SU-DHL-6 (cell line): ENCODE measurements at regions not wholly inside any gene's neighbourhood (a gene's known extent, or its start where the extent isn't known, plus 50 kb on each side); places are given as distances from the start of the nearest gene placed in this dataset.

Source experiments
- EZH2phosphoT487 ChIP-seq: fragments of 200-600 bp; sonication (generic), shearing (Covaris generic); conservative IDR thresholded peaks from 2 replicates; pipeline ENCODE4 v1.6.1; 2018; ENCODE audit warnings: mild to moderate bottlenecking, antibody characterized with exemption, low read length, moderate library complexity, mixed read lengths
- TF ChIP-seq, protein P1 (sequence below): fragments of 200-600 bp; sonication (generic); IDR thresholded peaks from one replicate; pipeline ENCODE4 v1.5.1; 2017; ENCODE audit warnings: antibody characterized with exemption, mild to moderate bottlenecking, low read length, moderate library complexity; ENCODE audit not compliant: insufficient read depth, poor library complexity, severe bottlenecking

DNA sequence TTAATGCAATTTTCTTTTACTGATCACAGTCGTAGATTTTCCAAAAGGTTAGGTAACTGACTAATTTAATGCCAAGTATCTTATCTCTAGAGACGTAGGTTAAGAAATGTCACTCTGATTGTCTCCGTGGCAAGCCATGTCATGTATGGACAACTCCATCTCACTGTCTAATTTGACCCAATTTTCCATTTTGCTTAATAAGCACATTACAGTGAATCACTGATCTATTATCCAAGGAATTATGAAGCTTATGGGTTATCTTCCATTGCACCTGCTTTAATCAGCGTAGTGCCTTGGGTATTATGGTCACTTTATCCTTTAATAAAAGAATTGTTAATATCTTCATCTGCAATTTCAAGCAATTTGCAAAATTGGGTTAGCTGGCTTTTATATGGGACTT lies 557.4 kb upstream of the ROBO2 start:
- TF ChIP-seq EZH2phosphoT487, result no peak
- TF ChIP-seq, protein P1, sequence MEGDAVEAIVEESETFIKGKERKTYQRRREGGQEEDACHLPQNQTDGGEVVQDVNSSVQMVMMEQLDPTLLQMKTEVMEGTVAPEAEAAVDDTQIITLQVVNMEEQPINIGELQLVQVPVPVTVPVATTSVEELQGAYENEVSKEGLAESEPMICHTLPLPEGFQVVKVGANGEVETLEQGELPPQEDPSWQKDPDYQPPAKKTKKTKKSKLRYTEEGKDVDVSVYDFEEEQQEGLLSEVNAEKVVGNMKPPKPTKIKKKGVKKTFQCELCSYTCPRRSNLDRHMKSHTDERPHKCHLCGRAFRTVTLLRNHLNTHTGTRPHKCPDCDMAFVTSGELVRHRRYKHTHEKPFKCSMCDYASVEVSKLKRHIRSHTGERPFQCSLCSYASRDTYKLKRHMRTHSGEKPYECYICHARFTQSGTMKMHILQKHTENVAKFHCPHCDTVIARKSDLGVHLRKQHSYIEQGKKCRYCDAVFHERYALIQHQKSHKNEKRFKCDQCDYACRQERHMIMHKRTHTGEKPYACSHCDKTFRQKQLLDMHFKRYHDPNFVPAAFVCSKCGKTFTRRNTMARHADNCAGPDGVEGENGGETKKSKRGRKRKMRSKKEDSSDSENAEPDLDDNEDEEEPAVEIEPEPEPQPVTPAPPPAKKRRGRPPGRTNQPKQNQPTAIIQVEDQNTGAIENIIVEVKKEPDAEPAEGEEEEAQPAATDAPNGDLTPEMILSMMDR, result no peak
